ENCODE measurements at regions not wholly inside any gene's neighbourhood (a gene's known extent, or its start where the extent isn't known, plus 50 kb on each side); places are given as distances from the start of the nearest gene placed in this dataset.

- H3F3A ChIP-seq (ENCODE audit: insufficient read depth), result no peaks in the 10 kb centered on the region
- no peaks in the 10 kb centered on the region for H3K36me3 ChIP-seq (ENCODE audit: low read length)
- no peak overlapping the region for H3K4me3 ChIP-seq (ENCODE audit: insufficient read depth, low read length, poor library complexity, severe bottlenecking)
- no peaks in the 10 kb centered on the region for H3K79me2 ChIP-seq (ENCODE audit: insufficient read depth, low read length)
- H3K4me2 ChIP-seq (ENCODE audit: low read depth, low read length, poor library complexity, severe bottlenecking), result no peak overlapping the region
- no peaks in the 10 kb centered on the region for H3K9me3 ChIP-seq (ENCODE audit: insufficient read depth, low read length)
- no peak overlapping the region for H2AFZ ChIP-seq (ENCODE audit: low read depth, low read length, severe bottlenecking)
- no peak overlapping the region for H3K27ac ChIP-seq (ENCODE audit: low read depth, low read length)
- no peaks in the 10 kb centered on the region for H3K27me3 ChIP-seq (ENCODE audit: low read length)
- H3K9me2 ChIP-seq (replicated peaks; ENCODE audit: insufficient read depth, low read length), result no peaks in the 10 kb centered on the region
- no peak overlapping the region for H3K9ac ChIP-seq (ENCODE audit: low read length)
- TF ChIP-seq, protein P1, sequence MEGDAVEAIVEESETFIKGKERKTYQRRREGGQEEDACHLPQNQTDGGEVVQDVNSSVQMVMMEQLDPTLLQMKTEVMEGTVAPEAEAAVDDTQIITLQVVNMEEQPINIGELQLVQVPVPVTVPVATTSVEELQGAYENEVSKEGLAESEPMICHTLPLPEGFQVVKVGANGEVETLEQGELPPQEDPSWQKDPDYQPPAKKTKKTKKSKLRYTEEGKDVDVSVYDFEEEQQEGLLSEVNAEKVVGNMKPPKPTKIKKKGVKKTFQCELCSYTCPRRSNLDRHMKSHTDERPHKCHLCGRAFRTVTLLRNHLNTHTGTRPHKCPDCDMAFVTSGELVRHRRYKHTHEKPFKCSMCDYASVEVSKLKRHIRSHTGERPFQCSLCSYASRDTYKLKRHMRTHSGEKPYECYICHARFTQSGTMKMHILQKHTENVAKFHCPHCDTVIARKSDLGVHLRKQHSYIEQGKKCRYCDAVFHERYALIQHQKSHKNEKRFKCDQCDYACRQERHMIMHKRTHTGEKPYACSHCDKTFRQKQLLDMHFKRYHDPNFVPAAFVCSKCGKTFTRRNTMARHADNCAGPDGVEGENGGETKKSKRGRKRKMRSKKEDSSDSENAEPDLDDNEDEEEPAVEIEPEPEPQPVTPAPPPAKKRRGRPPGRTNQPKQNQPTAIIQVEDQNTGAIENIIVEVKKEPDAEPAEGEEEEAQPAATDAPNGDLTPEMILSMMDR (IDR thresholded peaks at IDR 0.05; ENCODE audit: insufficient read depth, low read length, poor library complexity, severe bottlenecking), result no peak
- TF ChIP-seq EZH2phosphoT487 (conservative IDR thresholded peaks at IDR 0.05; ENCODE audit: low read length), result no peak
- no peaks in the 10 kb centered on the region for H4K20me1 ChIP-seq (ENCODE audit: low read depth, low read length)
Measured at GRCh38 chr3:72655131-72655551, 193.1 kb downstream of the SHQ1 start.

DNA sequence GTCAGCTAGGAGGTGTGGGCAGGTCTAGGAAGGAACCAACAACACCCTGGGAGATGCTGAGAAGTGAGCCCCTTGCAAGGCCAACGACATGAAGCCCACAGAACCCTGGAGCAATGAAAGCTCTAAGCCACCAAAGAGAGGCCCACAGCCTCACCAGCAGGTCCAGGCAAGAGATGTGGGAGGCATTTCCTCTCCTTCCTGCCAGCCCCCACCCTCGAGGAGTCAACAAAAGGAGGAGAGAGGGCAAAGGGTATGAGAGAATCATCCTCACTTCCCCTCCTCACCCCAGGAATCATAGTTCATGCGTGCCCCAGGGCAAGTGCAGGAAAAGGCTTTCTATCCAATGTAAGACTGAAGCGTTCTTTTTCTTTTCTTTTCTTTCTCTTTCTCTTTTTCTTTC is 195.8 kb downstream of the SHQ1 start:
- H3K9ac ChIP-seq (ENCODE audit: low read length), result no peak overlapping the region
- H3K9me3 ChIP-seq (ENCODE audit: insufficient read depth, low read length), result no peaks in the 10 kb centered on the region
- no peaks in the 10 kb centered on the region for H3K79me2 ChIP-seq (ENCODE audit: insufficient read depth, low read length)
- no peaks in the 10 kb centered on the region for H3K36me3 ChIP-seq (ENCODE audit: low read length)
- no peak overlapping the region for H3K4me2 ChIP-seq (ENCODE audit: low read depth, low read length, poor library complexity, severe bottlenecking)
- no peak overlapping the region for H2AFZ ChIP-seq (ENCODE audit: low read depth, low read length, severe bottlenecking)
- H3K4me3 ChIP-seq (ENCODE audit: insufficient read depth, low read length, poor library complexity, severe bottlenecking), result no peak overlapping the region
- H4K20me1 ChIP-seq (ENCODE audit: low read depth, low read length), result no peaks in the 10 kb centered on the region
- TF ChIP-seq, protein P1 (IDR thresholded peaks at IDR 0.05; ENCODE audit: insufficient read depth, low read length, poor library complexity, severe bottlenecking), result no peak
- TF ChIP-seq EZH2phosphoT487 (conservative IDR thresholded peaks at IDR 0.05; ENCODE audit: low read length), result no peak
- no peaks in the 10 kb centered on the region for H3K27me3 ChIP-seq (ENCODE audit: low read length)
- H3K27ac ChIP-seq (ENCODE audit: low read depth, low read length), result no peak overlapping the region
- no peaks in the 10 kb centered on the region for H3F3A ChIP-seq (ENCODE audit: insufficient read depth)
- H3K9me2 ChIP-seq (replicated peaks; ENCODE audit: insufficient read depth, low read length), result no peaks in the 10 kb centered on the region

DNA sequence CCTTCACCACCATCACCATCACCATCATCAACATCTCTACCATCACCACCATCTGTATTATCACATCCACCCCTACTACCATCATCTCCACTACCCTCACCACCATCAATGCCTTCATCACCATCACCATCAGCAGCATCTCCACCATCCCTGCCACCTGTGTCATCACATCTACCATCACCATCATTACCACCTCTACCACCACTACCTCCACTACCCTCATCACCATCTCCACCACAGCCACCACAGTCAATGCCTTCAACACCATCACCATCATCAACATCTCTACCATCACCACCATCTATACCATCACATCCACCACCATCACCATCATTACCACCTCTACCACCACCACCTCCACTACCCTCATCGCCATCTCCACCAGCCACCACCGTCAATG is 196.7 kb downstream of the SHQ1 start:
- H3K9me2 ChIP-seq (replicated peaks; ENCODE audit: insufficient read depth, low read length), result no peaks in the 10 kb centered on the region
- H4K20me1 ChIP-seq (ENCODE audit: low read depth, low read length), result no peaks in the 10 kb centered on the region
- no peaks in the 10 kb centered on the region for H3K27me3 ChIP-seq (ENCODE audit: low read length)
- H3K9me3 ChIP-seq (ENCODE audit: insufficient read depth, low read length), result no peaks in the 10 kb centered on the region
- no peak overlapping the region for H2AFZ ChIP-seq (ENCODE audit: low read depth, low read length, severe bottlenecking)
- no peaks in the 10 kb centered on the region for H3K79me2 ChIP-seq (ENCODE audit: insufficient read depth, low read length)
- H3K4me3 ChIP-seq (ENCODE audit: insufficient read depth, low read length, poor library complexity, severe bottlenecking), result no peak overlapping the region
- no peak overlapping the region for H3K27ac ChIP-seq (ENCODE audit: low read depth, low read length)
- no peaks in the 10 kb centered on the region for H3F3A ChIP-seq (ENCODE audit: insufficient read depth)
- H3K36me3 ChIP-seq (ENCODE audit: low read length), result no peaks in the 10 kb centered on the region
- TF ChIP-seq, protein P1 (IDR thresholded peaks at IDR 0.05; ENCODE audit: insufficient read depth, low read length, poor library complexity, severe bottlenecking), result no peak
- no peak for TF ChIP-seq EZH2phosphoT487 (conservative IDR thresholded peaks at IDR 0.05; ENCODE audit: low read length)
- H3K4me2 ChIP-seq (ENCODE audit: low read depth, low read length, poor library complexity, severe bottlenecking), result no peak overlapping the region
- no peak overlapping the region for H3K9ac ChIP-seq (ENCODE audit: low read length)

Data from SU-DHL-6 (cell line).